H9 (cell line): ENCODE measurements at regions not wholly inside any gene's neighbourhood (a gene's known extent, or its start where the extent isn't known, plus 50 kb on each side); places are given as distances from the start of the nearest gene placed in this dataset.

ENCODE experiments used
- DNase-seq: peaks from one replicate; pipeline ENCODE4 v3.0.0-alpha.2; 2017
- H2AFZ ChIP-seq: one replicate; pipeline ENCODE4 v1.6.1; 2013; ENCODE audit warnings: mild to moderate bottlenecking, low read length, control low read depth, moderate library complexity
- H2AK5ac ChIP-seq: 2 replicates; pipeline ENCODE4 v1.6.1; 2013; ENCODE audit warnings: low read length, control low read depth, mixed read lengths; ENCODE audit not compliant: insufficient read length
- H2BK120ac ChIP-seq: one replicate; pipeline ENCODE4 v1.6.1; 2013; ENCODE audit warnings: low read depth, mild to moderate bottlenecking, low read length, control low read depth, inconsistent platforms; ENCODE audit not compliant: poor library complexity, severe bottlenecking
- H2BK12ac ChIP-seq: 2 replicates; pipeline ENCODE4 v1.6.1; 2013; ENCODE audit warnings: low read length, control low read depth, mixed read lengths, low read depth; ENCODE audit not compliant: insufficient read length
- H2BK15ac ChIP-seq: 2 replicates; pipeline ENCODE4 v1.6.1; 2013; ENCODE audit warnings: low read depth, low read length, control low read depth
- H2BK20ac ChIP-seq: one replicate; pipeline ENCODE4 v1.6.1; 2013; ENCODE audit warnings: low read depth, mild to moderate bottlenecking, low read length, control low read depth, inconsistent platforms; ENCODE audit not compliant: poor library complexity, severe bottlenecking
- H2BK5ac ChIP-seq: 2 replicates; pipeline ENCODE4 v1.6.1; 2013; ENCODE audit warnings: low read length, control low read depth, mixed read lengths; ENCODE audit not compliant: insufficient read length
- H3K14ac ChIP-seq: 2 replicates; pipeline ENCODE4 v1.6.1; 2013; ENCODE audit warnings: low read length, control low read depth; ENCODE audit not compliant: insufficient read depth
- H3K18ac ChIP-seq: 2 replicates; pipeline ENCODE4 v1.6.1; 2013; ENCODE audit warnings: low read depth, mild to moderate bottlenecking, mixed read lengths, low read length, control low read depth; ENCODE audit not compliant: insufficient read length
- H3K23ac ChIP-seq: 2 replicates; pipeline ENCODE4 v1.6.1; 2013; ENCODE audit warnings: low read length, control low read depth, mixed read lengths, low read depth; ENCODE audit not compliant: insufficient read length
- H3K23me2 ChIP-seq: 2 replicates; pipeline ENCODE4 v1.6.1; 2013; ENCODE audit warnings: low read depth, mild to moderate bottlenecking, mixed read lengths, low read length, control low read depth; ENCODE audit not compliant: insufficient read length, poor library complexity, severe bottlenecking
- H3K27ac ChIP-seq: 2 replicates; pipeline ENCODE4 v1.5.1; 2013; ENCODE audit warnings: low read length, control low read depth, mixed read lengths, low read depth; ENCODE audit not compliant: insufficient read length
- H3K27me3 ChIP-seq: 2 replicates; pipeline ENCODE4 v1.6.1; 2013; ENCODE audit warnings: low read length, control low read depth, inconsistent platforms; ENCODE audit not compliant: insufficient read depth
- H3K4ac ChIP-seq: 2 replicates; pipeline ENCODE4 v1.6.1; 2013; ENCODE audit warnings: low read depth, mild to moderate bottlenecking, control low read depth, inconsistent platforms, low read length, moderate library complexity
- H3K4me1 ChIP-seq: 2 replicates; pipeline ENCODE4 v1.6.1; 2013; ENCODE audit warnings: low read length, control low read depth, inconsistent platforms; ENCODE audit not compliant: insufficient read depth
- H3K4me2 ChIP-seq: 2 replicates; pipeline ENCODE4 v1.6.1; 2013; ENCODE audit warnings: low read length, control low read depth, mixed read lengths; ENCODE audit not compliant: insufficient read length, insufficient read depth
- H3K56ac ChIP-seq: 2 replicates; pipeline ENCODE4 v1.6.1; 2013; ENCODE audit warnings: low read depth, mild to moderate bottlenecking, mixed read lengths, low read length, control low read depth; ENCODE audit not compliant: insufficient read length
- H3K79me1 ChIP-seq: 2 replicates; pipeline ENCODE4 v1.6.1; 2013; ENCODE audit warnings: low read depth, mild to moderate bottlenecking, moderate library complexity, low read length, control low read depth, inconsistent platforms; ENCODE audit not compliant: insufficient read depth, poor library complexity, severe bottlenecking
- H3K79me2 ChIP-seq: 2 replicates; pipeline ENCODE4 v1.6.1; 2013; ENCODE audit warnings: low read length, control low read depth, inconsistent platforms; ENCODE audit not compliant: insufficient read depth
- H3K9ac ChIP-seq: 2 replicates; pipeline ENCODE4 v1.6.1; 2013; ENCODE audit warnings: low read length, control low read depth, mixed read lengths; ENCODE audit not compliant: insufficient read length; ENCODE audit errors: extremely low read depth
- H3K9me3 ChIP-seq: one replicate; pipeline ENCODE4 v1.6.1; 2013; ENCODE audit warnings: low read depth, low read length, inconsistent platforms; ENCODE audit not compliant: control insufficient read depth
- H3T11ph ChIP-seq: one replicate; pipeline ENCODE4 v1.6.1; 2013; ENCODE audit warnings: mild to moderate bottlenecking, low read length, control low read depth, inconsistent platforms
- H4K20me1 ChIP-seq: one replicate; pipeline ENCODE4 v1.6.1; 2013; ENCODE audit not compliant: control insufficient read depth, insufficient read length, insufficient read depth
- H4K5ac ChIP-seq: 2 replicates; pipeline ENCODE4 v1.6.1; 2013; ENCODE audit warnings: low read depth, mild to moderate bottlenecking, mixed read lengths, low read length, control low read depth; ENCODE audit not compliant: insufficient read length
- H4K8ac ChIP-seq: replicated peaks from 2 replicates; pipeline ENCODE4 v1.6.1; 2013; ENCODE audit warnings: low read length, control low read depth, mixed read lengths, low read depth; ENCODE audit not compliant: insufficient read length
- H4K91ac ChIP-seq: 2 replicates; pipeline ENCODE4 v1.6.1; 2013; ENCODE audit warnings: low read depth, mild to moderate bottlenecking, moderate library complexity, mixed read lengths, low read length, control low read depth; ENCODE audit not compliant: insufficient read length
- H3K27ac Mint-ChIP-seq, 3 experiments: 2 replicates in 2 of 3; 3 replicates in 1 of 3; pipeline ENCODE4 v1.8.0; 2020 to 2021; ENCODE audit warnings: mixed read lengths in 3 of 3, mild to moderate bottlenecking in 1 of 3, moderate library complexity in 1 of 3
- H3K27me3 Mint-ChIP-seq: 2 replicates; pipeline ENCODE4 v1.8.0; 2021; ENCODE audit warnings: low read depth, mild to moderate bottlenecking, moderate library complexity, mixed read lengths
- H3K36me3 Mint-ChIP-seq, 3 experiments: 2 replicates in 2 of 3; 3 replicates in 1 of 3; pipeline ENCODE4 v1.8.0; 2020 to 2021; ENCODE audit warnings: low read depth in 3 of 3, mixed read lengths in 3 of 3; ENCODE audit not compliant: insufficient read depth in 1 of 3
- H3K4me1 Mint-ChIP-seq, 2 experiments: 2 replicates each; pipeline ENCODE4 v1.8.0; 2020; ENCODE audit warnings: mixed read lengths in 2 of 2
- H3K4me3 Mint-ChIP-seq, 2 experiments: 2 replicates in 1 of 2; 3 replicates in 1 of 2; pipeline ENCODE4 v1.8.0; 2020 to 2021; ENCODE audit warnings: mild to moderate bottlenecking in 2 of 2, mixed read lengths in 2 of 2, moderate library complexity in 1 of 2
- H3K9me3 Mint-ChIP-seq, 2 experiments: 2 replicates in 1 of 2; 3 replicates in 1 of 2; pipeline ENCODE4 v1.8.0; 2020; ENCODE audit warnings: mild to moderate bottlenecking in 2 of 2, mixed read lengths in 2 of 2, moderate library complexity in 1 of 2
- WGBS: extraction: QIAGEN DNeasy Blood & Tissue Kit; methylation state at CpG from one replicate; pipeline ENCODE4 v1.1.7; 2013; ENCODE audit warnings: missing lambda C conversion rate, low lambda C conversion rate, mixed read lengths; ENCODE audit not compliant: insufficient read length; ENCODE audit errors: extremely low coverage; 5-methylcytosine and 5-hydroxymethylcytosine counted together
- TF ChIP-seq, protein P1 (sequence below): fragments of 200-600 bp; sonication (generic); conservative IDR thresholded peaks from 3 replicates; pipeline ENCODE4 v1.8.0; 2021; ENCODE audit warnings: antibody characterized with exemption, mild to moderate bottlenecking

DNA sequence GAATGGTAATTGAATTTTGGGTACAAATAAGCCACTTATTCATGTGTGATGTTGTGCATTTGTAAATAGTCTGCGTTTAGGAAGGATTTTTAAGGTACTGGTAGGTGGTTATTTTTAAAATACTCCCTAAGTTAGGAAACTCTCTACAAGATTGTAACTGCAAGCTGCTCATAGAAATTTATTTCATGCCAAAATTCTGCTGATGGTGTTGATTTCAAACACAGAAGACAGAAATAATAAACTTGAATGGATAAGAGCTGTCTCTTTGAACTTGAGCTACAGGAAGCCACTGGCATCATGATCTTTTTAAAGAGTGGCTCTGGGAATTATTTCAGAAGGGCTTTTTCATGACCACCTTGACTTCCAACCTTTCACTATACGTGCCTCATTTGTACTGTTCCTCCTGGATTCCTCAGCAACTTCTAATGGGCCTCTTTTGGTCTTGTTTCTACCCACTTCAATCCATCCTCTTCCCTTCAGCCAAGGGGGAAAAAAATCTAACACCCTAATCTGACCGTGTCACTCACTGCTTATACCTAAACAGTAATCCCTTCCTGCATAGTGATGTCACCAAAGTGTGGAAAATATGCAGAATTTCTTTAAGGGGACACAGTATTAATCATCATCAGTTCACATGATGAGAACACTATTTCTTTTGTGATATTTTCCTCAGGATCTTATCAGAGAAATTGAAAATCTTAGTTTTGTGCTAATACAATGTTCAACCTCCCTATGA lies 113.6 kb downstream of the PFDN4 start:
- Mint-ChIP-seq H3K9me3 (no peaks in the 10 kb centered on the region), H3K27me3 (no peaks in the 10 kb centered on the region), H3K4me1 (no peaks in the 10 kb centered on the region), H3K27ac (no peak overlapping the region), H3K36me3 (no peaks in the 10 kb centered on the region), H3K4me3 (no peak overlapping the region)
- H3K79me2 ChIP-seq, result no peaks in the 10 kb centered on the region
- no peak overlapping the region for H3K4ac ChIP-seq
- no peak overlapping the region for H4K91ac ChIP-seq
- no peak overlapping the region for H2BK120ac ChIP-seq
- H3K27ac ChIP-seq, result no peak overlapping the region
- no peaks in the 10 kb centered on the region for H3K23me2 ChIP-seq
- H2AFZ ChIP-seq, result no peak overlapping the region
- no peak overlapping the region for H3K18ac ChIP-seq
- H3K23ac ChIP-seq, result no peak overlapping the region
- H4K5ac ChIP-seq, result no peak overlapping the region
- no peaks in the 10 kb centered on the region for H3K79me1 ChIP-seq
- no peaks in the 10 kb centered on the region for H3K4me1 ChIP-seq
- no peak overlapping the region for H3K9ac ChIP-seq
- no peaks in the 10 kb centered on the region for H4K20me1 ChIP-seq
- H3K14ac ChIP-seq, result no peak overlapping the region
- WGBS, result no CpG with 5 or more reads among the region's 3 CpGs
- H3T11ph ChIP-seq, result no peak overlapping the region
- no peak overlapping the region for H2BK15ac ChIP-seq
- DNase-seq, result no peak
- no peaks in the 10 kb centered on the region for H3K27me3 ChIP-seq
- no peak overlapping the region for H2BK5ac ChIP-seq
- H3K56ac ChIP-seq, result no peak overlapping the region
- H3K4me2 ChIP-seq, result no peak overlapping the region
- H3K9me3 ChIP-seq, result no peaks in the 10 kb centered on the region
- H2AK5ac ChIP-seq, result no peak overlapping the region
- no peak overlapping the region for H4K8ac ChIP-seq
- TF ChIP-seq, protein P1, sequence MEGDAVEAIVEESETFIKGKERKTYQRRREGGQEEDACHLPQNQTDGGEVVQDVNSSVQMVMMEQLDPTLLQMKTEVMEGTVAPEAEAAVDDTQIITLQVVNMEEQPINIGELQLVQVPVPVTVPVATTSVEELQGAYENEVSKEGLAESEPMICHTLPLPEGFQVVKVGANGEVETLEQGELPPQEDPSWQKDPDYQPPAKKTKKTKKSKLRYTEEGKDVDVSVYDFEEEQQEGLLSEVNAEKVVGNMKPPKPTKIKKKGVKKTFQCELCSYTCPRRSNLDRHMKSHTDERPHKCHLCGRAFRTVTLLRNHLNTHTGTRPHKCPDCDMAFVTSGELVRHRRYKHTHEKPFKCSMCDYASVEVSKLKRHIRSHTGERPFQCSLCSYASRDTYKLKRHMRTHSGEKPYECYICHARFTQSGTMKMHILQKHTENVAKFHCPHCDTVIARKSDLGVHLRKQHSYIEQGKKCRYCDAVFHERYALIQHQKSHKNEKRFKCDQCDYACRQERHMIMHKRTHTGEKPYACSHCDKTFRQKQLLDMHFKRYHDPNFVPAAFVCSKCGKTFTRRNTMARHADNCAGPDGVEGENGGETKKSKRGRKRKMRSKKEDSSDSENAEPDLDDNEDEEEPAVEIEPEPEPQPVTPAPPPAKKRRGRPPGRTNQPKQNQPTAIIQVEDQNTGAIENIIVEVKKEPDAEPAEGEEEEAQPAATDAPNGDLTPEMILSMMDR, result no peak
- H2BK20ac ChIP-seq, result no peak overlapping the region
- H2BK12ac ChIP-seq, result no peak overlapping the region
